Neuronal stem cell (in vitro differentiated cells): ENCODE measurements at regions not wholly inside any gene's neighbourhood (a gene's known extent, or its start where the extent isn't known, plus 50 kb on each side); places are given as distances from the start of the nearest gene placed in this dataset.
A peak's percentile ranks its signal among the peaks of the same experiment; 100 is the strongest.

ENCODE experiments used
- DNase-seq: peaks from one replicate; pipeline ENCODE4 v3.0.0-alpha.2; 2013; ENCODE audit warnings: low spot score
- H2AFZ ChIP-seq: one replicate; pipeline ENCODE4 v1.6.1; 2013; ENCODE audit warnings: mild to moderate bottlenecking, low read length, inconsistent platforms
- H2AK5ac ChIP-seq: 2 replicates; pipeline ENCODE4 v1.6.1; 2013; ENCODE audit warnings: low read depth, mild to moderate bottlenecking, inconsistent platforms, low read length, moderate library complexity, mixed read lengths
- H2BK120ac ChIP-seq: 2 replicates; pipeline ENCODE4 v1.6.1; 2013; ENCODE audit warnings: low read depth, mild to moderate bottlenecking, inconsistent platforms, low read length, moderate library complexity, mixed read lengths
- H2BK12ac ChIP-seq: one replicate; pipeline ENCODE4 v1.6.1; 2013; ENCODE audit warnings: low read length, inconsistent platforms
- H2BK15ac ChIP-seq: 2 replicates; pipeline ENCODE4 v1.6.1; 2013; ENCODE audit warnings: mild to moderate bottlenecking, low read length, inconsistent platforms, mixed read lengths
- H2BK5ac ChIP-seq: one replicate; pipeline ENCODE4 v1.6.1; 2013; ENCODE audit warnings: inconsistent platforms, mild to moderate bottlenecking, low read length, moderate library complexity
- H3K14ac ChIP-seq: one replicate; pipeline ENCODE4 v1.6.1; 2013; ENCODE audit warnings: low read length, inconsistent platforms
- H3K18ac ChIP-seq: 2 replicates; pipeline ENCODE4 v1.6.1; 2013; ENCODE audit warnings: low read length, inconsistent platforms
- H3K23ac ChIP-seq: 2 replicates; pipeline ENCODE4 v1.6.1; 2013; ENCODE audit warnings: low read depth, mild to moderate bottlenecking, mixed read lengths, low read length, inconsistent platforms; ENCODE audit not compliant: poor library complexity
- H3K27ac ChIP-seq: replicated peaks from 3 replicates; pipeline ENCODE4 v1.5.1; 2013; ENCODE audit warnings: low read length, inconsistent platforms
- H3K27me3 ChIP-seq, 3 experiments: 2 replicates each; pipeline ENCODE4 v1.6.1; 2013; ENCODE audit warnings: low read length in 3 of 3, mild to moderate bottlenecking in 2 of 3, inconsistent platforms in 1 of 3, low read depth in 1 of 3, mixed read lengths in 1 of 3, moderate library complexity in 1 of 3; ENCODE audit not compliant: control insufficient read depth in 3 of 3, insufficient read depth in 3 of 3
- H3K36me3 ChIP-seq, 2 donors: replicated peaks in 1 of 2; 2 replicates each; pipeline ENCODE4 v1.6.1; 2013; ENCODE audit warnings: low read length in 2 of 2; ENCODE audit not compliant: control insufficient read depth in 2 of 2, insufficient read depth in 2 of 2
- H3K4ac ChIP-seq: 2 replicates; pipeline ENCODE4 v1.6.1; 2013; ENCODE audit warnings: inconsistent platforms, mild to moderate bottlenecking, low read length, moderate library complexity
- H3K4me1 ChIP-seq, 2 donors: 1 replicate in 1 of 2; 2 replicates in 1 of 2; pipeline ENCODE4 v1.6.1; 2013; ENCODE audit warnings: low read length in 2 of 2, low read depth in 1 of 2; ENCODE audit not compliant: control insufficient read depth in 2 of 2, insufficient read depth in 1 of 2
- H3K4me2 ChIP-seq: one replicate; pipeline ENCODE4 v1.6.1; 2013; ENCODE audit warnings: mild to moderate bottlenecking, low read length, inconsistent platforms; ENCODE audit not compliant: insufficient read depth, poor library complexity, severe bottlenecking
- H3K4me3 ChIP-seq, 2 donors: 2 replicates each; pipeline ENCODE4 v1.5.1; 2013; ENCODE audit warnings: low read length in 2 of 2, mild to moderate bottlenecking in 2 of 2, inconsistent platforms in 1 of 2, moderate library complexity in 1 of 2
- H3K79me1 ChIP-seq: one replicate; pipeline ENCODE4 v1.6.1; 2013; ENCODE audit warnings: low read depth, mild to moderate bottlenecking, inconsistent platforms, low read length, moderate library complexity
- H3K9ac ChIP-seq: one replicate; pipeline ENCODE4 v1.6.1; 2013; ENCODE audit warnings: mild to moderate bottlenecking, low read depth, low read length, inconsistent platforms; ENCODE audit not compliant: poor library complexity
- H3K9me3 ChIP-seq, 2 donors: replicated peaks in 1 of 2; 2 replicates each; pipeline versions ENCODE3 to v1.6.1; 2013; ENCODE audit warnings: low read length in 2 of 2, mild to moderate bottlenecking in 2 of 2, inconsistent platforms in 1 of 2, low read depth in 1 of 2, mixed read lengths in 1 of 2, moderate library complexity in 1 of 2; ENCODE audit not compliant: control insufficient read depth in 2 of 2, insufficient read depth in 1 of 2
- H4K8ac ChIP-seq: one replicate; pipeline ENCODE4 v1.6.1; 2013; ENCODE audit warnings: low read depth, mild to moderate bottlenecking, inconsistent platforms, low read length, moderate library complexity
- H4K91ac ChIP-seq: one replicate; pipeline ENCODE4 v1.6.1; 2013; ENCODE audit warnings: low read length, low read depth, mild to moderate bottlenecking, inconsistent platforms; ENCODE audit not compliant: poor library complexity
- WGBS, 2 donors: extraction: QIAGEN DNeasy Blood & Tissue Kit; methylation state at CpG; one replicate each; pipeline ENCODE4 v1.1.7; 2013; ENCODE audit warnings: missing lambda C conversion rate in 2 of 2, mixed read lengths in 1 of 2; ENCODE audit not compliant: insufficient read length in 2 of 2, insufficient replicate concordance in 1 of 2; ENCODE audit errors: extremely low coverage in 2 of 2; 5-methylcytosine and 5-hydroxymethylcytosine counted together

- Histone ChIP-seq H4K8ac (no peak overlapping the region), H2AFZ (no peak overlapping the region), H2BK5ac (no peak overlapping the region), H3K27me3 (no peaks in the 10 kb centered on the region), H3K36me3 (peaks cover 29 to 95% of the 10 kb centered on the region in 2 donors), H3K14ac (no peak overlapping the region), H3K27ac (no peak overlapping the region), H3K9me3 (peaks cover 0 to 2% of the 10 kb centered on the region in 2 donors), H2BK15ac (no peak overlapping the region), H2AK5ac (no peak overlapping the region), H3K18ac (no peak overlapping the region), H3K4ac (no peak overlapping the region), H3K9ac (no peak overlapping the region), H3K4me1 (no peaks in the 10 kb centered on the region), H3K4me2 (no peak overlapping the region), H3K4me3 (no peak overlapping the region), H3K23ac (no peak overlapping the region), H2BK12ac (no peak overlapping the region), H4K91ac (no peak overlapping the region), H3K79me1 (no peaks in the 10 kb centered on the region), H2BK120ac (no peak overlapping the region)
- no CpG with 5 or more reads among the region's 2 CpGs for WGBS, 2 donors
- no peak for DNase-seq
Observed at GRCh38 chr2:120964819-120965218, 229.2 kb downstream of the GLI2 start.

- peak overlapping the region; percentile 42 for H2BK5ac ChIP-seq
- H3K36me3 ChIP-seq = peaks cover 36 to 97% of the 10 kb centered on the region in 2 donors
- H3K4me2 ChIP-seq = no peak overlapping the region
- no peak overlapping the region for H3K9ac ChIP-seq
- no peak overlapping the region for H2BK120ac ChIP-seq
- H2AFZ ChIP-seq = no peak overlapping the region
- no peak overlapping the region for H3K14ac ChIP-seq
- no peak overlapping the region for H2BK15ac ChIP-seq
- no peak overlapping the region for H4K91ac ChIP-seq
- no peak overlapping the region for H2AK5ac ChIP-seq
- DNase-seq = no peak
- H3K4me3 ChIP-seq = no peak overlapping the region
- no peak overlapping the region for H3K4ac ChIP-seq
- no CpG with 5 or more reads among the region's 12 CpGs for WGBS, 2 donors
- H3K27ac ChIP-seq = no peak overlapping the region
- no peak overlapping the region for H4K8ac ChIP-seq
- H3K4me1 ChIP-seq = no peaks in the 10 kb centered on the region
- peak overlapping the region; percentile 72 for H3K18ac ChIP-seq
- no peak overlapping the region for H2BK12ac ChIP-seq
- peaks cover 0 to 2% of the 10 kb centered on the region in 2 donors for H3K9me3 ChIP-seq
- H3K23ac ChIP-seq = peak overlapping the region; percentile 67
- H3K27me3 ChIP-seq = no peaks in the 10 kb centered on the region
- no peaks in the 10 kb centered on the region for H3K79me1 ChIP-seq
Observed at GRCh38 chr2:120966510-120967254, 231.0 kb downstream of the GLI2 start.

GRCh38 chr2:120968307-120969015 is 232.8 kb downstream of the GLI2 start:
- no peak overlapping the region for H3K18ac ChIP-seq
- no peak for DNase-seq
- no peaks in the 10 kb centered on the region for H3K27me3 ChIP-seq
- H2BK12ac ChIP-seq = no peak overlapping the region
- no peak overlapping the region for H3K4me2 ChIP-seq
- peaks cover 0 to 2% of the 10 kb centered on the region in 2 donors for H3K9me3 ChIP-seq
- H2AFZ ChIP-seq = no peak overlapping the region
- H3K27ac ChIP-seq = no peak overlapping the region
- H2BK5ac ChIP-seq = peak overlapping the region; percentile 45
- H2AK5ac ChIP-seq = no peak overlapping the region
- H3K4me1 ChIP-seq = no peaks in the 10 kb centered on the region
- H3K79me1 ChIP-seq = no peaks in the 10 kb centered on the region
- H2BK15ac ChIP-seq = no peak overlapping the region
- H4K91ac ChIP-seq = no peak overlapping the region
- H3K4me3 ChIP-seq = peak overlapping the region in 1 of 2 donors; percentile 23
- H3K23ac ChIP-seq = no peak overlapping the region
- no peak overlapping the region for H4K8ac ChIP-seq
- no CpG with 5 or more reads among the region's 30 CpGs for WGBS, 2 donors
- peak overlapping the region; percentile 45 for H3K9ac ChIP-seq
- no peak overlapping the region for H3K14ac ChIP-seq
- peaks cover 52 to 99% of the 10 kb centered on the region in 2 donors for H3K36me3 ChIP-seq
- H3K4ac ChIP-seq = no peak overlapping the region
- no peak overlapping the region for H2BK120ac ChIP-seq

- DNase-seq = no peak
Observed at GRCh38 chr2:120969613-120970355, 234.1 kb downstream of the GLI2 start.

More at GRCh38 chr2:120969613-120970355, 234.1 kb downstream of the GLI2 start:
- Histone ChIP-seq H2BK15ac (no peak overlapping the region), H2BK5ac (no peak overlapping the region), H3K4me2 (no peak overlapping the region), H3K36me3 (peaks cover 56 to 99% of the 10 kb centered on the region in 2 donors), H4K8ac (no peak overlapping the region), H3K9me3 (peaks cover 0 to 2% of the 10 kb centered on the region in 2 donors), H2BK120ac (no peak overlapping the region), H3K23ac (no peak overlapping the region), H2AK5ac (no peak overlapping the region), H3K4me1 (no peaks in the 10 kb centered on the region), H3K79me1 (no peaks in the 10 kb centered on the region), H3K18ac (no peak overlapping the region), H2AFZ (no peak overlapping the region), H4K91ac (no peak overlapping the region), H3K9ac (no peak overlapping the region), H3K4me3 (no peak overlapping the region), H3K27ac (no peak overlapping the region), H2BK12ac (no peak overlapping the region), H3K4ac (no peak overlapping the region), H3K27me3 (no peaks in the 10 kb centered on the region), H3K14ac (no peak overlapping the region)
- WGBS, 2 donors = no CpG with 5 or more reads among the region's 14 CpGs
